GM23338 (cell line): ENCODE measurements at regions not wholly inside any gene's neighbourhood (a gene's known extent, or its start where the extent isn't known, plus 50 kb on each side); places are given as distances from the start of the nearest gene placed in this dataset.

Experiments
- ATAC-seq: fragments of 200-7000 bp; cut with Tn5 transposase; 3 replicates; pipeline ENCODE4 v1.9.1; 2020
- DNase-seq: peaks from one replicate; pipeline ENCODE4 v3.0.0-alpha.2; 2015; ENCODE audit warnings: low spot score
- H2AFZ ChIP-seq: fragments of 200-600 bp; sonication (generic); 2 replicates; pipeline ENCODE4 v1.8.0; 2016; ENCODE audit warnings: antibody characterized with exemption, mild to moderate bottlenecking, moderate library complexity
- H3F3A ChIP-seq: fragments of 200-600 bp; sonication (generic); replicated peaks from 2 replicates; pipeline ENCODE4 v1.8.0; 2017; ENCODE audit warnings: antibody characterized with exemption, mixed run types, low read depth
- H3K27ac ChIP-seq: fragments of 200-600 bp; sonication (generic); 2 replicates; pipeline ENCODE4 v1.6.1; 2016; ENCODE audit warnings: low read depth
- H3K27me3 ChIP-seq: fragments of 200-600 bp; sonication (generic); 2 replicates; pipeline ENCODE4 v1.8.0; 2016; ENCODE audit warnings: mild to moderate bottlenecking, mixed run types, moderate library complexity; ENCODE audit not compliant: insufficient read depth
- H3K36me3 ChIP-seq: fragments of 200-600 bp; sonication (generic); 2 replicates; pipeline ENCODE4 v1.8.0; 2016; ENCODE audit warnings: mild to moderate bottlenecking; ENCODE audit not compliant: insufficient read depth
- H3K4me1 ChIP-seq: fragments of 200-600 bp; sonication (generic); 2 replicates; pipeline ENCODE4 v1.8.0; 2016; ENCODE audit warnings: mild to moderate bottlenecking, moderate library complexity; ENCODE audit not compliant: insufficient read depth
- H3K4me2 ChIP-seq: fragments of 200-600 bp; sonication (generic); 2 replicates; pipeline ENCODE4 v1.7.1; 2017; ENCODE audit warnings: mixed run types
- H3K4me3 ChIP-seq: fragments of 200-600 bp; sonication (generic); 2 replicates; pipeline ENCODE4 v1.6.1; 2016; ENCODE audit warnings: mixed run types
- H3K79me2 ChIP-seq: fragments of 200-600 bp; sonication (generic); replicated peaks from 2 replicates; pipeline ENCODE4 v1.8.0; 2017; ENCODE audit warnings: mild to moderate bottlenecking; ENCODE audit not compliant: insufficient read depth
- H3K9me2 ChIP-seq: fragments of 200-600 bp; sonication (generic); 2 replicates; pipeline ENCODE4 v1.8.0; 2017; ENCODE audit not compliant: insufficient read depth
- H4K20me1 ChIP-seq: fragments of 200-600 bp; sonication (generic); replicated peaks from 2 replicates; pipeline ENCODE4 v1.8.0; 2017; ENCODE audit warnings: mild to moderate bottlenecking; ENCODE audit not compliant: insufficient read depth
- H3K27ac Mint-ChIP-seq: 2 replicates; pipeline ENCODE4 v1.8.0; 2020; ENCODE audit warnings: inconsistent platforms, mild to moderate bottlenecking, moderate library complexity, mixed read lengths
- H3K27me3 Mint-ChIP-seq: 3 replicates; pipeline ENCODE4 v1.8.0; 2022; ENCODE audit warnings: low read depth, mild to moderate bottlenecking, moderate library complexity, mixed read lengths, inconsistent platforms; ENCODE audit not compliant: insufficient read depth, poor library complexity
- H3K36me3 Mint-ChIP-seq: 3 replicates; pipeline ENCODE4 v1.8.0; 2021; ENCODE audit warnings: low read depth, mild to moderate bottlenecking, inconsistent platforms, moderate library complexity, mixed read lengths
- H3K4me1 Mint-ChIP-seq: 3 replicates; pipeline ENCODE4 v1.8.0; 2020; ENCODE audit warnings: mild to moderate bottlenecking, inconsistent platforms, mixed read lengths
- H3K4me3 Mint-ChIP-seq: 3 replicates; pipeline ENCODE4 v1.8.0; 2021; ENCODE audit warnings: moderate library complexity, mild to moderate bottlenecking, inconsistent platforms, mixed read lengths
- H3K9me3 Mint-ChIP-seq: 3 replicates; pipeline ENCODE4 v1.8.0; 2020; ENCODE audit warnings: moderate library complexity, mild to moderate bottlenecking, inconsistent platforms, mixed read lengths
- CREB1 ChIP-seq: fragments of 250-450 bp; sonication (Bioruptor Pico); IDR thresholded peaks from 2 replicates; pipeline ENCODE4 v1.5.0; 2020; ENCODE audit warnings: low read depth, mild to moderate bottlenecking, moderate library complexity
- EZH2 ChIP-seq: fragments of 200-600 bp; sonication (generic); IDR thresholded peaks from one replicate; pipeline ENCODE4 v1.8.0; 2017; ENCODE audit warnings: antibody characterized with exemption, mild to moderate bottlenecking, low read depth; ENCODE audit not compliant: unreplicated experiment
- EZH2phosphoT487 ChIP-seq: fragments of 200-600 bp; sonication (generic); IDR thresholded peaks from one replicate; pipeline ENCODE4 v1.8.1; 2018; ENCODE audit warnings: antibody characterized with exemption; ENCODE audit not compliant: unreplicated experiment
- JUNB ChIP-seq: IDR thresholded peaks from one replicate; pipeline ENCODE4 v1.6.1; 2016; ENCODE audit warnings: antibody characterized with exemption; ENCODE audit not compliant: unreplicated experiment
- NANOG ChIP-seq: IDR thresholded peaks from 2 replicates; pipeline ENCODE4 v1.6.1; 2016; ENCODE audit warnings: antibody characterized with exemption, borderline replicate concordance
- POLR2AphosphoS5 ChIP-seq: IDR thresholded peaks from 2 replicates; pipeline ENCODE4 v1.6.1; 2016; ENCODE audit warnings: antibody characterized with exemption, low read depth
- STAT1 ChIP-seq: IDR thresholded peaks from one replicate; pipeline ENCODE4 v1.6.1; 2016; ENCODE audit warnings: antibody characterized with exemption; ENCODE audit not compliant: unreplicated experiment
- ZNF114 ChIP-seq: fragments of 250-450 bp; sonication (Bioruptor Pico); IDR thresholded peaks from 2 replicates; pipeline ENCODE4 v1.5.0; 2020; ENCODE audit warnings: mild to moderate bottlenecking, moderate library complexity
- ZNF331 ChIP-seq: fragments of 250-450 bp; sonication (Bioruptor Pico); IDR thresholded peaks from 2 replicates; pipeline ENCODE4 v1.5.0; 2020; ENCODE audit warnings: low read depth, mild to moderate bottlenecking, moderate library complexity
- TF ChIP-seq, protein P1 (sequence below): IDR thresholded peaks from 2 replicates; pipeline ENCODE4 v1.6.1; 2016; ENCODE audit warnings: antibody characterized with exemption
- TF ChIP-seq, protein P2 (sequence below): IDR thresholded peaks from one replicate; pipeline ENCODE4 v1.6.1; 2018; ENCODE audit warnings: antibody characterized with exemption; ENCODE audit not compliant: unreplicated experiment
- TF ChIP-seq, protein P3 (sequence below), 2 experiments: fragments of 200-600 bp in 1 of 2; sonication (generic) in 1 of 2; conservative IDR thresholded peaks; 2 replicates each; pipeline versions ENCODE4 v1.5.1 to v1.6.1; 2016 to 2017; ENCODE audit warnings: antibody characterized with exemption in 2 of 2, low read depth in 2 of 2, mild to moderate bottlenecking in 2 of 2, moderate library complexity in 1 of 2
- TF ChIP-seq, protein P4 (sequence below): fragments of 250-450 bp; sonication (Bioruptor Pico); IDR thresholded peaks from 2 replicates; pipeline ENCODE4 v1.5.0; 2020; ENCODE audit warnings: mild to moderate bottlenecking, moderate library complexity

DNA sequence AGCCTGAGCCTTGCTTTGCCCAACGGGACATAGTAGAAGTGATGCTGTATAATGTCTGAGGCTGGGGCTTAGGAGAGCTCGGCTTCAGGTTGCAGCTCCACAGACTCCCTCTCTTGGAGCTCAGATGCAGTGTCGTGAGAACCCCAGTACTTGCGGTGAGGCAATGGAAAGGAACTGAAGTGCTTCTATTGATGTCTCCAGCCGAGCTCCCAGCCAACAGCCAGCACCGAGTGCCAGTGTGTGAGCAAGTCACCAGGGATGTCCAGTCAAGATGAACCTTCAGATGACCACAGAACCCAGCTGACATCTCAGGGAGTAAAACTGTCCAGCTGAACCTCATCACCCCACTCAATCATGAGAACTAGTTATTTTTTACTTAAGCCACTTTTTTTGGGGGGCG lies 268.1 kb downstream of the IRF8 start:
- H3K27me3 Mint-ChIP-seq = peaks cover 3% of the 10 kb centered on the region

More for the DNA sequence above, 268.1 kb downstream of the IRF8 start:
- Histone ChIP-seq H2AFZ (no peak overlapping the region), H4K20me1 (no peaks in the 10 kb centered on the region), H3K27me3 (no peaks in the 10 kb centered on the region), H3K36me3 (no peaks in the 10 kb centered on the region), H3K4me3 (no peak overlapping the region), H3K27ac (no peak overlapping the region), H3K9me2 (no peaks in the 10 kb centered on the region), H3K4me1 (no peaks in the 10 kb centered on the region), H3F3A (no peaks in the 10 kb centered on the region), H3K79me2 (no peaks in the 10 kb centered on the region), H3K4me2 (no peak overlapping the region)
- peaks cover 11% of the 10 kb centered on the region for H3K36me3 Mint-ChIP-seq
- ATAC-seq (no peak), DNase-seq (no peak)
- no peak overlapping the region for H3K27ac Mint-ChIP-seq
- no peaks in the 10 kb centered on the region for H3K4me1 Mint-ChIP-seq
- H3K9me3 Mint-ChIP-seq = peaks cover 34% of the 10 kb centered on the region
- TF ChIP-seq, protein P1, sequence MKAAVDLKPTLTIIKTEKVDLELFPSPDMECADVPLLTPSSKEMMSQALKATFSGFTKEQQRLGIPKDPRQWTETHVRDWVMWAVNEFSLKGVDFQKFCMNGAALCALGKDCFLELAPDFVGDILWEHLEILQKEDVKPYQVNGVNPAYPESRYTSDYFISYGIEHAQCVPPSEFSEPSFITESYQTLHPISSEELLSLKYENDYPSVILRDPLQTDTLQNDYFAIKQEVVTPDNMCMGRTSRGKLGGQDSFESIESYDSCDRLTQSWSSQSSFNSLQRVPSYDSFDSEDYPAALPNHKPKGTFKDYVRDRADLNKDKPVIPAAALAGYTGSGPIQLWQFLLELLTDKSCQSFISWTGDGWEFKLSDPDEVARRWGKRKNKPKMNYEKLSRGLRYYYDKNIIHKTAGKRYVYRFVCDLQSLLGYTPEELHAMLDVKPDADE = no peak
- TF ChIP-seq ZNF331 (CRISPR knock-in tag) = no peak
- TF ChIP-seq, protein P2, sequence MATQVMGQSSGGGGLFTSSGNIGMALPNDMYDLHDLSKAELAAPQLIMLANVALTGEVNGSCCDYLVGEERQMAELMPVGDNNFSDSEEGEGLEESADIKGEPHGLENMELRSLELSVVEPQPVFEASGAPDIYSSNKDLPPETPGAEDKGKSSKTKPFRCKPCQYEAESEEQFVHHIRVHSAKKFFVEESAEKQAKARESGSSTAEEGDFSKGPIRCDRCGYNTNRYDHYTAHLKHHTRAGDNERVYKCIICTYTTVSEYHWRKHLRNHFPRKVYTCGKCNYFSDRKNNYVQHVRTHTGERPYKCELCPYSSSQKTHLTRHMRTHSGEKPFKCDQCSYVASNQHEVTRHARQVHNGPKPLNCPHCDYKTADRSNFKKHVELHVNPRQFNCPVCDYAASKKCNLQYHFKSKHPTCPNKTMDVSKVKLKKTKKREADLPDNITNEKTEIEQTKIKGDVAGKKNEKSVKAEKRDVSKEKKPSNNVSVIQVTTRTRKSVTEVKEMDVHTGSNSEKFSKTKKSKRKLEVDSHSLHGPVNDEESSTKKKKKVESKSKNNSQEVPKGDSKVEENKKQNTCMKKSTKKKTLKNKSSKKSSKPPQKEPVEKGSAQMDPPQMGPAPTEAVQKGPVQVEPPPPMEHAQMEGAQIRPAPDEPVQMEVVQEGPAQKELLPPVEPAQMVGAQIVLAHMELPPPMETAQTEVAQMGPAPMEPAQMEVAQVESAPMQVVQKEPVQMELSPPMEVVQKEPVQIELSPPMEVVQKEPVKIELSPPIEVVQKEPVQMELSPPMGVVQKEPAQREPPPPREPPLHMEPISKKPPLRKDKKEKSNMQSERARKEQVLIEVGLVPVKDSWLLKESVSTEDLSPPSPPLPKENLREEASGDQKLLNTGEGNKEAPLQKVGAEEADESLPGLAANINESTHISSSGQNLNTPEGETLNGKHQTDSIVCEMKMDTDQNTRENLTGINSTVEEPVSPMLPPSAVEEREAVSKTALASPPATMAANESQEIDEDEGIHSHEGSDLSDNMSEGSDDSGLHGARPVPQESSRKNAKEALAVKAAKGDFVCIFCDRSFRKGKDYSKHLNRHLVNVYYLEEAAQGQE = no peak
- TF ChIP-seq, protein P3, sequence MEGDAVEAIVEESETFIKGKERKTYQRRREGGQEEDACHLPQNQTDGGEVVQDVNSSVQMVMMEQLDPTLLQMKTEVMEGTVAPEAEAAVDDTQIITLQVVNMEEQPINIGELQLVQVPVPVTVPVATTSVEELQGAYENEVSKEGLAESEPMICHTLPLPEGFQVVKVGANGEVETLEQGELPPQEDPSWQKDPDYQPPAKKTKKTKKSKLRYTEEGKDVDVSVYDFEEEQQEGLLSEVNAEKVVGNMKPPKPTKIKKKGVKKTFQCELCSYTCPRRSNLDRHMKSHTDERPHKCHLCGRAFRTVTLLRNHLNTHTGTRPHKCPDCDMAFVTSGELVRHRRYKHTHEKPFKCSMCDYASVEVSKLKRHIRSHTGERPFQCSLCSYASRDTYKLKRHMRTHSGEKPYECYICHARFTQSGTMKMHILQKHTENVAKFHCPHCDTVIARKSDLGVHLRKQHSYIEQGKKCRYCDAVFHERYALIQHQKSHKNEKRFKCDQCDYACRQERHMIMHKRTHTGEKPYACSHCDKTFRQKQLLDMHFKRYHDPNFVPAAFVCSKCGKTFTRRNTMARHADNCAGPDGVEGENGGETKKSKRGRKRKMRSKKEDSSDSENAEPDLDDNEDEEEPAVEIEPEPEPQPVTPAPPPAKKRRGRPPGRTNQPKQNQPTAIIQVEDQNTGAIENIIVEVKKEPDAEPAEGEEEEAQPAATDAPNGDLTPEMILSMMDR (conservative IDR thresholded peaks at IDR 0.05; ENCODE audit: low read depth in 2 of 2) = no peak
- TF ChIP-seq, protein P4, sequence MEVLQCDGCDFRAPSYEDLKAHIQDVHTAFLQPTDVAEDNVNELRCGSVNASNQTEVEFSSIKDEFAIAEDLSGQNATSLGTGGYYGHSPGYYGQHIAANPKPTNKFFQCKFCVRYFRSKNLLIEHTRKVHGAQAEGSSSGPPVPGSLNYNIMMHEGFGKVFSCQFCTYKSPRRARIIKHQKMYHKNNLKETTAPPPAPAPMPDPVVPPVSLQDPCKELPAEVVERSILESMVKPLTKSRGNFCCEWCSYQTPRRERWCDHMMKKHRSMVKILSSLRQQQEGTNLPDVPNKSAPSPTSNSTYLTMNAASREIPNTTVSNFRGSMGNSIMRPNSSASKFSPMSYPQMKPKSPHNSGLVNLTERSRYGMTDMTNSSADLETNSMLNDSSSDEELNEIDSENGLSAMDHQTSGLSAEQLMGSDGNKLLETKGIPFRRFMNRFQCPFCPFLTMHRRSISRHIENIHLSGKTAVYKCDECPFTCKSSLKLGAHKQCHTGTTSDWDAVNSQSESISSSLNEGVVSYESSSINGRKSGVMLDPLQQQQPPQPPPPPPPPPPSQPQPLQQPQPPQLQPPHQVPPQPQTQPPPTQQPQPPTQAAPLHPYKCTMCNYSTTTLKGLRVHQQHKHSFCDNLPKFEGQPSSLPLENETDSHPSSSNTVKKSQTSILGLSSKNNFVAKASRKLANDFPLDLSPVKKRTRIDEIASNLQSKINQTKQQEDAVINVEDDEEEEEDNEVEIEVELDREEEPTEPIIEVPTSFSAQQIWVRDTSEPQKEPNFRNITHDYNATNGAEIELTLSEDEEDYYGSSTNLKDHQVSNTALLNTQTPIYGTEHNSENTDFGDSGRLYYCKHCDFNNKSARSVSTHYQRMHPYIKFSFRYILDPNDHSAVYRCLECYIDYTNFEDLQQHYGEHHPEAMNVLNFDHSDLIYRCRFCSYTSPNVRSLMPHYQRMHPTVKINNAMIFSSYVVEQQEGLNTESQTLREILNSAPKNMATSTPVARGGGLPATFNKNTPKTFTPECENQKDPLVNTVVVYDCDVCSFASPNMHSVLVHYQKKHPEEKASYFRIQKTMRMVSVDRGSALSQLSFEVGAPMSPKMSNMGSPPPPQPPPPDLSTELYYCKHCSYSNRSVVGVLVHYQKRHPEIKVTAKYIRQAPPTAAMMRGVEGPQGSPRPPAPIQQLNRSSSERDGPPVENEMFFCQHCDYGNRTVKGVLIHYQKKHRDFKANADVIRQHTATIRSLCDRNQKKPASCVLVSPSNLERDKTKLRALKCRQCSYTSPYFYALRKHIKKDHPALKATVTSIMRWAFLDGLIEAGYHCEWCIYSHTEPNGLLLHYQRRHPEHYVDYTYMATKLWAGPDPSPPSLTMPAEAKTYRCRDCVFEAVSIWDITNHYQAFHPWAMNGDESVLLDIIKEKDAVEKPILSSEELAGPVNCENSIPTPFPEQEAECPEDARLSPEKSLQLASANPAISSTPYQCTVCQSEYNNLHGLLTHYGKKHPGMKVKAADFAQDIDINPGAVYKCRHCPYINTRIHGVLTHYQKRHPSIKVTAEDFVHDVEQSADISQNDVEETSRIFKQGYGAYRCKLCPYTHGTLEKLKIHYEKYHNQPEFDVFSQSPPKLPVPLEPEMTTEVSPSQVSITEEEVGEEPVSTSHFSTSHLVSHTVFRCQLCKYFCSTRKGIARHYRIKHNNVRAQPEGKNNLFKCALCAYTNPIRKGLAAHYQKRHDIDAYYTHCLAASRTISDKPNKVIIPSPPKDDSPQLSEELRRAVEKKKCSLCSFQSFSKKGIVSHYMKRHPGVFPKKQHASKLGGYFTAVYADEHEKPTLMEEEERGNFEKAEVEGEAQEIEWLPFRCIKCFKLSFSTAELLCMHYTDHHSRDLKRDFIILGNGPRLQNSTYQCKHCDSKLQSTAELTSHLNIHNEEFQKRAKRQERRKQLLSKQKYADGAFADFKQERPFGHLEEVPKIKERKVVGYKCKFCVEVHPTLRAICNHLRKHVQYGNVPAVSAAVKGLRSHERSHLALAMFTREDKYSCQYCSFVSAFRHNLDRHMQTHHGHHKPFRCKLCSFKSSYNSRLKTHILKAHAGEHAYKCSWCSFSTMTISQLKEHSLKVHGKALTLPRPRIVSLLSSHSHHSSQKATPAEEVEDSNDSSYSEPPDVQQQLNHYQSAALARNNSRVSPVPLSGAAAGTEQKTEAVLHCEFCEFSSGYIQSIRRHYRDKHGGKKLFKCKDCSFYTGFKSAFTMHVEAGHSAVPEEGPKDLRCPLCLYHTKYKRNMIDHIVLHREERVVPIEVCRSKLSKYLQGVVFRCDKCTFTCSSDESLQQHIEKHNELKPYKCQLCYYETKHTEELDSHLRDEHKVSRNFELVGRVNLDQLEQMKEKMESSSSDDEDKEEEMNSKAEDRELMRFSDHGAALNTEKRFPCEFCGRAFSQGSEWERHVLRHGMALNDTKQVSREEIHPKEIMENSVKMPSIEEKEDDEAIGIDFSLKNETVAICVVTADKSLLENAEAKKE = no peak
- no peak for TF ChIP-seq EZH2phosphoT487
- no peak for TF ChIP-seq EZH2
- no peak for TF ChIP-seq ZNF114 (CRISPR knock-in tag)
- TF ChIP-seq CREB1 (CRISPR knock-in tag) = no peak
- no peak for TF ChIP-seq STAT1
- no peak for TF ChIP-seq NANOG
- TF ChIP-seq POLR2AphosphoS5 = no peak
- TF ChIP-seq JUNB = no peak
- no peak overlapping the region for H3K4me3 Mint-ChIP-seq
